Nephron progenitor cell (in vitro differentiated cells): ENCODE measurements at regions not wholly inside any gene's neighbourhood (a gene's known extent, or its start where the extent isn't known, plus 50 kb on each side); places are given as distances from the start of the nearest gene placed in this dataset.

ENCODE experiments used
- DNase-seq: peaks from one replicate; pipeline ENCODE4 v3.0.0; 2021
- H3K27ac Mint-ChIP-seq: 2 replicates; pipeline ENCODE4 v1.8.0; 2021; ENCODE audit warnings: mild to moderate bottlenecking, moderate library complexity, mixed read lengths
- H3K27me3 Mint-ChIP-seq: 2 replicates; pipeline ENCODE4 v1.8.0; 2021; ENCODE audit warnings: mild to moderate bottlenecking, low read depth, mixed read lengths; ENCODE audit not compliant: poor library complexity
- H3K36me3 Mint-ChIP-seq: 2 replicates; pipeline ENCODE4 v1.8.0; 2021; ENCODE audit warnings: low read depth, mixed read lengths
- H3K4me1 Mint-ChIP-seq: 2 replicates; pipeline ENCODE4 v1.8.0; 2021; ENCODE audit warnings: mixed read lengths
- H3K4me3 Mint-ChIP-seq: 2 replicates; pipeline ENCODE4 v1.8.0; 2021; ENCODE audit warnings: mild to moderate bottlenecking, moderate library complexity, mixed read lengths
- H3K9me3 Mint-ChIP-seq: 2 replicates; pipeline ENCODE4 v1.8.0; 2021; ENCODE audit warnings: mild to moderate bottlenecking, moderate library complexity, mixed read lengths
- CTCF ChIP-seq: fragments of 200-600 bp; sonication (generic); IDR thresholded peaks from 2 replicates; pipeline ENCODE4 v1.5.0; 2021; ENCODE audit warnings: antibody characterized with exemption

GRCh38 chr7:52777051-52777822 lies 258.2 kb upstream of the POM121L12 start:
- TF ChIP-seq CTCF, result no peak
- Mint-ChIP-seq H3K9me3 (no peaks in the 10 kb centered on the region), H3K4me3 (no peak overlapping the region), H3K36me3 (no peaks in the 10 kb centered on the region), H3K27me3 (peaks cover 3% of the 10 kb centered on the region), H3K4me1 (no peaks in the 10 kb centered on the region), H3K27ac (no peak overlapping the region)
- DNase-seq, result no peak

- no peak for TF ChIP-seq CTCF
- peaks cover 5% of the 10 kb centered on the region for H3K27me3 Mint-ChIP-seq
- H3K27ac Mint-ChIP-seq, result no peak overlapping the region
- no peaks in the 10 kb centered on the region for H3K36me3 Mint-ChIP-seq
- no peaks in the 10 kb centered on the region for H3K9me3 Mint-ChIP-seq
- no peak for DNase-seq
- no peaks in the 10 kb centered on the region for H3K4me1 Mint-ChIP-seq
- H3K4me3 Mint-ChIP-seq, result no peak overlapping the region
Measured at GRCh38 chr7:52775876-52776275, 259.6 kb upstream of the POM121L12 start.

GRCh38 chr7:52771177-52771576 lies 264.3 kb upstream of the POM121L12 start:
- Mint-ChIP-seq H3K27me3 (peaks cover 5% of the 10 kb centered on the region), H3K4me1 (no peaks in the 10 kb centered on the region), H3K36me3 (no peaks in the 10 kb centered on the region), H3K27ac (no peak overlapping the region), H3K4me3 (no peak overlapping the region), H3K9me3 (no peaks in the 10 kb centered on the region)
- no peak for TF ChIP-seq CTCF
- no peak for DNase-seq

GRCh38 chr7:52764492-52765169 lies 270.8 kb upstream of the POM121L12 start:
- no peaks in the 10 kb centered on the region for H3K9me3 Mint-ChIP-seq
- no peaks in the 10 kb centered on the region for H3K4me1 Mint-ChIP-seq
- H3K4me3 Mint-ChIP-seq, result no peak overlapping the region
- no peak for DNase-seq
- H3K27ac Mint-ChIP-seq, result peak overlapping the region; percentile 9
- TF ChIP-seq CTCF, result no peak
- H3K36me3 Mint-ChIP-seq, result no peaks in the 10 kb centered on the region
- H3K27me3 Mint-ChIP-seq, result peaks cover 4% of the 10 kb centered on the region

- no peaks in the 10 kb centered on the region for H3K36me3 Mint-ChIP-seq
- TF ChIP-seq CTCF, result no peak
- no peak overlapping the region for H3K27ac Mint-ChIP-seq
- peaks cover 4% of the 10 kb centered on the region for H3K27me3 Mint-ChIP-seq
- no peak overlapping the region for H3K4me3 Mint-ChIP-seq
- no peaks in the 10 kb centered on the region for H3K9me3 Mint-ChIP-seq
- peaks cover 4% of the 10 kb centered on the region for H3K4me1 Mint-ChIP-seq
- no peak for DNase-seq
Measured at GRCh38 chr7:52758356-52758755, 277.1 kb upstream of the POM121L12 start.

- no peak for DNase-seq
- H3K36me3 Mint-ChIP-seq, result no peaks in the 10 kb centered on the region
- TF ChIP-seq CTCF, result no peak
- H3K4me3 Mint-ChIP-seq, result no peak overlapping the region
- H3K4me1 Mint-ChIP-seq, result peaks cover 4% of the 10 kb centered on the region
- H3K27ac Mint-ChIP-seq, result no peak overlapping the region
- no peaks in the 10 kb centered on the region for H3K9me3 Mint-ChIP-seq
- no peaks in the 10 kb centered on the region for H3K27me3 Mint-ChIP-seq
Measured at GRCh38 chr7:52753855-52754254, 281.6 kb upstream of the POM121L12 start.
